ENCODE measurements at regions not wholly inside any gene's neighbourhood (a gene's known extent, or its start where the extent isn't known, plus 50 kb on each side); places are given as distances from the start of the nearest gene placed in this dataset.

DNA sequence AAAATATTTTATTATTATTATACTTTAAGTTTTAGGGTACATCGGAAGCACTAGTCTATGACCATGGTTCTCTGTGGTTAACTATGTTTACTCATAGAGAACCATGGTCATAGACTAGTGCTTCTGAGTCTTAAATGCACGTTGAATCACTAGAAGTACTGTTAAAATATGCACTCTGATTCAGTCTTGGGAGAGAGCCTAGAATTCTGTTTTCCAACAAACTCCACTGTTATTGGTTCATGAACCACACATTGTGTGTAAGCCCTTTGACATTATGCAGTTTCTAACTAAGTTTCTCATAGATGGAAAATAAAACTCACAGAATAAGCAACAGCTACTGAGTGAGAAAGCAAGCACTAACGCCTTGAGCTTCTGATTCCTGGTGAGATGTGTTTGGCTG lies 1120.6 kb downstream of the SORCS1 start:
- Histone ChIP-seq H3K27ac (no peak overlapping the region), H3K27me3 (ENCODE audit: insufficient read depth in 3 of 3, low read length in 2 of 3) (no peaks in the 10 kb centered on the region), H3K4me1 (no peaks in the 10 kb centered on the region), H3K4me3 (no peak overlapping the region), H3K9me3 (no peaks in the 10 kb centered on the region), H3K36me3 (ENCODE audit: insufficient read depth in 1 of 2, low read depth in 1 of 2) (no peaks in the 10 kb centered on the region)
- ATAC-seq (no peak), DNase-seq (no peak)
- intact Hi-C loops (cut with DNase I): no loop called here
- TF ChIP-seq, protein P1, sequence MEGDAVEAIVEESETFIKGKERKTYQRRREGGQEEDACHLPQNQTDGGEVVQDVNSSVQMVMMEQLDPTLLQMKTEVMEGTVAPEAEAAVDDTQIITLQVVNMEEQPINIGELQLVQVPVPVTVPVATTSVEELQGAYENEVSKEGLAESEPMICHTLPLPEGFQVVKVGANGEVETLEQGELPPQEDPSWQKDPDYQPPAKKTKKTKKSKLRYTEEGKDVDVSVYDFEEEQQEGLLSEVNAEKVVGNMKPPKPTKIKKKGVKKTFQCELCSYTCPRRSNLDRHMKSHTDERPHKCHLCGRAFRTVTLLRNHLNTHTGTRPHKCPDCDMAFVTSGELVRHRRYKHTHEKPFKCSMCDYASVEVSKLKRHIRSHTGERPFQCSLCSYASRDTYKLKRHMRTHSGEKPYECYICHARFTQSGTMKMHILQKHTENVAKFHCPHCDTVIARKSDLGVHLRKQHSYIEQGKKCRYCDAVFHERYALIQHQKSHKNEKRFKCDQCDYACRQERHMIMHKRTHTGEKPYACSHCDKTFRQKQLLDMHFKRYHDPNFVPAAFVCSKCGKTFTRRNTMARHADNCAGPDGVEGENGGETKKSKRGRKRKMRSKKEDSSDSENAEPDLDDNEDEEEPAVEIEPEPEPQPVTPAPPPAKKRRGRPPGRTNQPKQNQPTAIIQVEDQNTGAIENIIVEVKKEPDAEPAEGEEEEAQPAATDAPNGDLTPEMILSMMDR (IDR thresholded peaks at IDR 0.05): no peak
- WGBS, 3 donors: 56 to 62% (median 57%) methylated on average over 3 of the region's 3 CpGs

DNA sequence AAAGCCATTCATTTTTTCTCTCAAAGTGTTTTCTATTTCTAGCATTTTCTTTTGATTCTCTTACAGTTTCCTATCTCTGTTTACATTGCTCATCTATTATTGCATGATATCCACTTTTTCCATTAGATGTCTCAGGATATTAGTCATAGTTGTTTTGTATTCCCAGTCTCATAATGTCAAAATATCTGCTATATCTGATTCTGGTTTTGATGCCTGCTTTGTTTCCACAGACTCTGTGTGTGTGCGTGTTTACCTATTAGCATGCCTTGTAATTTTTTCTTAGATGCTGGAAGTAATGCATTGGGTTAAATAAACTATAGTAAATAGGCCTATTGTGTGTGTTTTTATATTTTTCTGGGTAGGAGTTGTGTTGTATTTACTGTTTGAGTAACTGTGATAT lies 1126.3 kb downstream of the SORCS1 start:
- no peak for DNase-seq
- 93 to 100% (median 99%) methylated on average over 1 of the region's 1 CpG for WGBS, 3 donors

DNA sequence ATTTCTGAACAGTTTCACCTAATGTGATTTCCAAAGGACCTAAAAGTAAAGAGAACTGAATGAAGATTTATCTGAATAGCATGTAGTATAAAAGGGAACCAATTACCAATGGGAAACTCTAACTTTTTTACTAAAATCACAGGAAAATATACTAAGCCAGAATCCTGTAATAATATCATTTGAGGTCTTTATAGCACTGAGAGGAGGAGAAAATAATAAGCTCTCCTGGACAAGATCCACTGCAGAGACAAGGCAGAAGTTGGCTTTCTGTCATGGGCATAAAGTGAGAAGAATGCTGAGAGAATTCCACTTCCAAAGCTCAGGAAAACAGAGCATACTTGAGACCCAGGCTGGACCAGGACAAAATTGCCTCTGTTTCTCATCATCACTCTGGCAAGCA lies 1131.4 kb downstream of the SORCS1 start:
- intact Hi-C loops (cut with DNase I): no loop called here
- DNase-seq (no peak), ATAC-seq (no peak)
- Histone ChIP-seq H3K27ac (no peak overlapping the region), H3K4me1 (no peaks in the 10 kb centered on the region), H3K4me3 (no peak overlapping the region), H3K36me3 (ENCODE audit: insufficient read depth in 1 of 2, low read depth in 1 of 2) (no peaks in the 10 kb centered on the region), H3K9me3 (peaks cover 8% of the 10 kb centered on the region), H3K27me3 (ENCODE audit: insufficient read depth in 3 of 3, low read length in 2 of 3) (no peaks in the 10 kb centered on the region)
- TF ChIP-seq, protein P1 (IDR thresholded peaks at IDR 0.05): no peak

More for the DNA sequence above, 1126.3 kb downstream of the SORCS1 start:
- intact Hi-C loops (cut with DNase I): no loop called here
- H3K27ac ChIP-seq: no peak overlapping the region
- TF ChIP-seq, protein P1 (IDR thresholded peaks at IDR 0.05): no peak
- H3K4me1 ChIP-seq: no peaks in the 10 kb centered on the region
- no peaks in the 10 kb centered on the region for H3K36me3 ChIP-seq (ENCODE audit: insufficient read depth in 1 of 2, low read depth in 1 of 2)
- no peak for ATAC-seq
- H3K9me3 ChIP-seq: peaks cover 8% of the 10 kb centered on the region
- no peak overlapping the region for H3K4me3 ChIP-seq
- H3K27me3 ChIP-seq (ENCODE audit: insufficient read depth in 3 of 3, low read length in 2 of 3): no peaks in the 10 kb centered on the region

DNA sequence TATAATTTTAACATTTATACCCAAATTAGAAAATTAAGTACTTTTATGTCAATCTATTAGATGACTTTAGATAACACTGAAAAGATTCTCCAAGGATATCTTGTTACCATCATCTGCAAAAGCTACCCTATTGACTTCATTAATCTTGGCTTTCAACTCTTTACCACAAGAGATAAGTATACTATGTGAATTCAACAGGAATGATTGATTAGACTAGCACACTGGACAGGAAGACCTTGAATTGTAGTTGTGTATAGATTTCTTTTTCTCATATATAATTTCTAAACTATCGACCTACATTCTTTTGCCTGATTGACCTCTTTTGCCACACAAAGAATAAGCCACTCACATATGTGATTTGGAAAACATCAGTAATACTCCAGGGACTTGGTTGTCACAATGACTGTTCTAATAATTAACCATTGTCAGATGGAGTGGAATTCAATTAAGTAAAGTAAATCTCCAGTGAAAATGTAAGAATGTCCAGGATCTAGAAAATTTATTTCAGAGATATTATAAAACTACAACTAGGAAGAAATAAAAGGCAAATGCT lies 1132.0 kb downstream of the SORCS1 start:
- intact Hi-C loops (cut with DNase I): no loop called here
- 55 to 60% (median 60%) methylated on average over 1 of the region's 1 CpG for WGBS, 3 donors
- TF ChIP-seq, protein P1 (IDR thresholded peaks at IDR 0.05): no peak
- Histone ChIP-seq H3K4me1 (no peaks in the 10 kb centered on the region), H3K27ac (no peak overlapping the region), H3K27me3 (ENCODE audit: insufficient read depth in 3 of 3, low read length in 2 of 3) (no peaks in the 10 kb centered on the region), H3K4me3 (no peak overlapping the region), H3K36me3 (ENCODE audit: insufficient read depth in 1 of 2, low read depth in 1 of 2) (no peaks in the 10 kb centered on the region), H3K9me3 (peaks cover 8% of the 10 kb centered on the region)
- DNase-seq (no peak), ATAC-seq (no peak)

DNA sequence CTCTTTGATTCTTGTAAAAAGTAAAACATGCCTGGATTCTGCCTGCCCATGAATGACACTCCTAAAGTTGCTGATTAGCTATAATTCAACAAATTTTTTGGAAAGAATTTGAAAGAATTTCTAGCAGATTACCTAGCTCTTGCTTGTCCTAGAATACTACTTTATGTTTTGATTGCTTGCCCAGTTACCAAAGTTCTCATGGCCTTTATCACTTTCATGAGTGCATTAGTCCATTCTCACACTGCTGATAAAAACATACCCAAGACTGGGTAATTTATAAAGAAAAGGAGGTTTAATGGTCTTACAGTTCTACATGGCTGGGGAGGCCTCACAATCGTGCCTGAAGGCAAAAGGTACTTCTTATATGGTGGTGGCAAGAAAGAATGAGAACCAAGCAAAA lies 1137.3 kb downstream of the SORCS1 start:
- WGBS, 3 donors: 32 to 56% (median 36%) methylated on average over 1 of the region's 1 CpG
- TF ChIP-seq, protein P1 (IDR thresholded peaks at IDR 0.05): no peak
- DNase-seq: no peak
- H3K9me3 ChIP-seq: no peaks in the 10 kb centered on the region
- H3K27me3 ChIP-seq (ENCODE audit: insufficient read depth in 3 of 3, low read length in 2 of 3): no peaks in the 10 kb centered on the region
- intact Hi-C loops (cut with DNase I): no loop called here
- no peaks in the 10 kb centered on the region for H3K4me1 ChIP-seq
- H3K36me3 ChIP-seq (ENCODE audit: insufficient read depth in 1 of 2, low read depth in 1 of 2): no peaks in the 10 kb centered on the region
- H3K27ac ChIP-seq: no peak overlapping the region
- no peak overlapping the region for H3K4me3 ChIP-seq
- no peak for ATAC-seq

Data from psoas muscle (tissue), 7 donors.